ENCODE measurements at regions not wholly inside any gene's neighbourhood (a gene's known extent, or its start where the extent isn't known, plus 50 kb on each side); places are given as distances from the start of the nearest gene placed in this dataset.
A peak's percentile ranks its signal among the peaks of the same experiment; 100 is the strongest.

DNA sequence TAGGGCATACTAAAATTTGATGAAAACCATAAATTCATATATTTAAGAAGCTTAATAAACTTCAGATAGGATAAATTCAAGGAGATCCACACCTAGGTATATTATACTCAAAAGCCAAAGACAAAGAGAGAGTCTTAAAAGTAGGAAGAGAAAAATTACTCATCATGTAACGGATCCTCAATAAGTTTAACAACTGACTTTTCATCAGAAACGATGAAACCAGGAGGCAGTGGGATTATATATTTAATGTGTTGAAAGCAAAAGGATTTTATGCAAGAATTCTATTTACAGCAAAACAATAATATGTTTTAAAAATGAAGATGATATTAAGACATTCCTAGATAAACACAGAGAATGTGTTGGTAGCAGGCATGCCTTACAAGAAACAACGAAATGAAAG is 202.7 kb downstream of the OXSM start:
- no peak overlapping the region for H3K4me2 ChIP-seq (ENCODE audit: low read length)

GRCh38 chr3:26004172-26004571 is 214.3 kb downstream of the OXSM start:
- H3K36me3 ChIP-seq (ENCODE audit: insufficient read depth, low read length), result no peaks in the 10 kb centered on the region
- no peaks in the 10 kb centered on the region for H3K9me3 ChIP-seq (ENCODE audit: low read length)
- no peaks in the 10 kb centered on the region for H4K20me1 ChIP-seq (ENCODE audit: insufficient read depth)
- no peaks in the 10 kb centered on the region for H3K79me2 ChIP-seq (replicated peaks; ENCODE audit: insufficient read depth, low read length)
- H3F3A ChIP-seq (ENCODE audit: insufficient read depth, low read length, poor library complexity, severe bottlenecking), result peaks cover 5% of the 10 kb centered on the region
- H3K9ac ChIP-seq (ENCODE audit: low read length), result peak overlapping the region; percentile 48
- H3K27ac ChIP-seq (ENCODE audit: low read length), result peak overlapping the region; percentile 94
- H2AFZ ChIP-seq (ENCODE audit: low read depth, low read length), result no peak overlapping the region
- peak overlapping the region; percentile 17 for H3K4me2 ChIP-seq (ENCODE audit: low read length)
- H3K4me3 ChIP-seq (ENCODE audit: low read length), result peak overlapping the region; percentile 7
- no peak for TF ChIP-seq EZH2 (IDR thresholded peaks at IDR 0.05; ENCODE audit: borderline replicate concordance, insufficient read depth, low read length, poor library complexity, severe bottlenecking)
- no peak for TF ChIP-seq TAF1 (IDR thresholded peaks at IDR 0.05; ENCODE audit: low read depth)
- TF ChIP-seq SMC3 (conservative IDR thresholded peaks at IDR 0.05; ENCODE audit: poor library complexity), result no peak
- TF ChIP-seq MXI1 (conservative IDR thresholded peaks at IDR 0.05; ENCODE audit: poor library complexity, severe bottlenecking), result no peak
- TF ChIP-seq, protein P1, sequence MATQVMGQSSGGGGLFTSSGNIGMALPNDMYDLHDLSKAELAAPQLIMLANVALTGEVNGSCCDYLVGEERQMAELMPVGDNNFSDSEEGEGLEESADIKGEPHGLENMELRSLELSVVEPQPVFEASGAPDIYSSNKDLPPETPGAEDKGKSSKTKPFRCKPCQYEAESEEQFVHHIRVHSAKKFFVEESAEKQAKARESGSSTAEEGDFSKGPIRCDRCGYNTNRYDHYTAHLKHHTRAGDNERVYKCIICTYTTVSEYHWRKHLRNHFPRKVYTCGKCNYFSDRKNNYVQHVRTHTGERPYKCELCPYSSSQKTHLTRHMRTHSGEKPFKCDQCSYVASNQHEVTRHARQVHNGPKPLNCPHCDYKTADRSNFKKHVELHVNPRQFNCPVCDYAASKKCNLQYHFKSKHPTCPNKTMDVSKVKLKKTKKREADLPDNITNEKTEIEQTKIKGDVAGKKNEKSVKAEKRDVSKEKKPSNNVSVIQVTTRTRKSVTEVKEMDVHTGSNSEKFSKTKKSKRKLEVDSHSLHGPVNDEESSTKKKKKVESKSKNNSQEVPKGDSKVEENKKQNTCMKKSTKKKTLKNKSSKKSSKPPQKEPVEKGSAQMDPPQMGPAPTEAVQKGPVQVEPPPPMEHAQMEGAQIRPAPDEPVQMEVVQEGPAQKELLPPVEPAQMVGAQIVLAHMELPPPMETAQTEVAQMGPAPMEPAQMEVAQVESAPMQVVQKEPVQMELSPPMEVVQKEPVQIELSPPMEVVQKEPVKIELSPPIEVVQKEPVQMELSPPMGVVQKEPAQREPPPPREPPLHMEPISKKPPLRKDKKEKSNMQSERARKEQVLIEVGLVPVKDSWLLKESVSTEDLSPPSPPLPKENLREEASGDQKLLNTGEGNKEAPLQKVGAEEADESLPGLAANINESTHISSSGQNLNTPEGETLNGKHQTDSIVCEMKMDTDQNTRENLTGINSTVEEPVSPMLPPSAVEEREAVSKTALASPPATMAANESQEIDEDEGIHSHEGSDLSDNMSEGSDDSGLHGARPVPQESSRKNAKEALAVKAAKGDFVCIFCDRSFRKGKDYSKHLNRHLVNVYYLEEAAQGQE (IDR thresholded peaks at IDR 0.05; ENCODE audit: borderline replicate concordance), result no peak
- no peak for TF ChIP-seq POLR2AphosphoS5 (IDR thresholded peaks at IDR 0.05)
- TF ChIP-seq RAD21 (conservative IDR thresholded peaks at IDR 0.05), result no peak
- TF ChIP-seq EP300 (conservative IDR thresholded peaks at IDR 0.05; ENCODE audit: poor library complexity, severe bottlenecking), result no peak
- TF ChIP-seq, protein P2, sequence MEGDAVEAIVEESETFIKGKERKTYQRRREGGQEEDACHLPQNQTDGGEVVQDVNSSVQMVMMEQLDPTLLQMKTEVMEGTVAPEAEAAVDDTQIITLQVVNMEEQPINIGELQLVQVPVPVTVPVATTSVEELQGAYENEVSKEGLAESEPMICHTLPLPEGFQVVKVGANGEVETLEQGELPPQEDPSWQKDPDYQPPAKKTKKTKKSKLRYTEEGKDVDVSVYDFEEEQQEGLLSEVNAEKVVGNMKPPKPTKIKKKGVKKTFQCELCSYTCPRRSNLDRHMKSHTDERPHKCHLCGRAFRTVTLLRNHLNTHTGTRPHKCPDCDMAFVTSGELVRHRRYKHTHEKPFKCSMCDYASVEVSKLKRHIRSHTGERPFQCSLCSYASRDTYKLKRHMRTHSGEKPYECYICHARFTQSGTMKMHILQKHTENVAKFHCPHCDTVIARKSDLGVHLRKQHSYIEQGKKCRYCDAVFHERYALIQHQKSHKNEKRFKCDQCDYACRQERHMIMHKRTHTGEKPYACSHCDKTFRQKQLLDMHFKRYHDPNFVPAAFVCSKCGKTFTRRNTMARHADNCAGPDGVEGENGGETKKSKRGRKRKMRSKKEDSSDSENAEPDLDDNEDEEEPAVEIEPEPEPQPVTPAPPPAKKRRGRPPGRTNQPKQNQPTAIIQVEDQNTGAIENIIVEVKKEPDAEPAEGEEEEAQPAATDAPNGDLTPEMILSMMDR (IDR thresholded peaks at IDR 0.05; ENCODE audit: poor library complexity, severe bottlenecking), result no peak
- no peaks in the 10 kb centered on the region for H3K9me2 ChIP-seq (ENCODE audit: insufficient read depth, low read length)
- no peaks in the 10 kb centered on the region for H3K27me3 ChIP-seq (ENCODE audit: insufficient read depth, low read depth, low read length)

More for the DNA sequence above, 202.7 kb downstream of the OXSM start:
- no peak overlapping the region for H3K27ac ChIP-seq (ENCODE audit: low read length)
- H3K9me3 ChIP-seq (ENCODE audit: low read length), result no peaks in the 10 kb centered on the region
- no peaks in the 10 kb centered on the region for H4K20me1 ChIP-seq (ENCODE audit: insufficient read depth)
- no peaks in the 10 kb centered on the region for H3K79me2 ChIP-seq (replicated peaks; ENCODE audit: insufficient read depth, low read length)
- H3K36me3 ChIP-seq (ENCODE audit: insufficient read depth, low read length), result no peaks in the 10 kb centered on the region
- H3F3A ChIP-seq (ENCODE audit: insufficient read depth, low read length, poor library complexity, severe bottlenecking), result no peaks in the 10 kb centered on the region
- no peak overlapping the region for H2AFZ ChIP-seq (ENCODE audit: low read depth, low read length)
- H3K9me2 ChIP-seq (ENCODE audit: insufficient read depth, low read length), result no peaks in the 10 kb centered on the region
- H3K27me3 ChIP-seq (ENCODE audit: insufficient read depth, low read depth, low read length), result no peaks in the 10 kb centered on the region
- no peak overlapping the region for H3K9ac ChIP-seq (ENCODE audit: low read length)
- TF ChIP-seq SMC3 (conservative IDR thresholded peaks at IDR 0.05; ENCODE audit: poor library complexity) (no peak), TAF1 (IDR thresholded peaks at IDR 0.05; ENCODE audit: low read depth) (no peak), POLR2AphosphoS5 (IDR thresholded peaks at IDR 0.05) (no peak), EP300 (conservative IDR thresholded peaks at IDR 0.05; ENCODE audit: poor library complexity, severe bottlenecking) (no peak), RAD21 (conservative IDR thresholded peaks at IDR 0.05) (no peak), MXI1 (conservative IDR thresholded peaks at IDR 0.05; ENCODE audit: poor library complexity, severe bottlenecking) (no peak), EZH2 (IDR thresholded peaks at IDR 0.05; ENCODE audit: borderline replicate concordance, insufficient read depth, low read length, poor library complexity, severe bottlenecking) (no peak)
- TF ChIP-seq, protein P1 (IDR thresholded peaks at IDR 0.05; ENCODE audit: borderline replicate concordance), result no peak
- TF ChIP-seq, protein P2 (IDR thresholded peaks at IDR 0.05; ENCODE audit: poor library complexity, severe bottlenecking), result no peak
- H3K4me3 ChIP-seq (ENCODE audit: low read length), result no peak overlapping the region

All from neural cell (in vitro differentiated cells).